ENCODE measurements at regions not wholly inside any gene's neighbourhood (a gene's known extent, or its start where the extent isn't known, plus 50 kb on each side); places are given as distances from the start of the nearest gene placed in this dataset.

GRCh38 chr7:131653418-131654248 is 97.2 kb upstream of the PODXL start:
- H4K20me1 ChIP-seq (ENCODE audit: control insufficient read depth, extremely low read depth, insufficient read depth, low read length): no peaks in the 10 kb centered on the region
- no peaks in the 10 kb centered on the region for H3K9me1 ChIP-seq (ENCODE audit: control insufficient read depth, extremely low read depth, insufficient read depth, low read length)
- dilution Hi-C loops (cut with MboI; ENCODE audit: extremely low pct_ligation_motif_present, low sequenced_read_pairs): no loop called here
- H3K27me3 ChIP-seq (ENCODE audit: control insufficient read depth, extremely low read depth, insufficient read depth, low read length): peaks cover 11% of the 10 kb centered on the region
- FAIRE-seq: no peak
- DNase-seq (ENCODE audit: low read depth, low spot score): no peak
- H3K9me3 ChIP-seq (ENCODE audit: control insufficient read depth, low read depth, low read length): no peaks in the 10 kb centered on the region
- H3K9ac ChIP-seq (ENCODE audit: control insufficient read depth, extremely low read depth, insufficient read depth, low read length): no peak overlapping the region
- no peaks in the 10 kb centered on the region for H3K79me2 ChIP-seq (ENCODE audit: control insufficient read depth, insufficient read depth, low read length)
- no peaks in the 10 kb centered on the region for H3K36me3 ChIP-seq (ENCODE audit: control insufficient read depth in 2 of 2, extremely low read depth in 1 of 2, insufficient read depth in 2 of 2, low read length in 2 of 2)
- no peak for TF ChIP-seq EZH2 (IDR thresholded peaks at IDR 0.05; ENCODE audit: low read length)
- TF ChIP-seq CTCF (optimal IDR thresholded peaks at IDR 0.05 in 1 of 3, IDR thresholded peaks at IDR 0.05 in 1 of 3, conservative IDR thresholded peaks at IDR 0.05 in 1 of 3; ENCODE audit: extremely low read depth in 1 of 3, insufficient read depth in 2 of 3, low read length in 3 of 3): no peak
- no peak overlapping the region for H2AFZ ChIP-seq (ENCODE audit: control insufficient read depth, low read length)
- no peaks in the 10 kb centered on the region for H3K4me1 ChIP-seq (ENCODE audit: control insufficient read depth, extremely low read depth, insufficient read depth, low read length)
- no peak overlapping the region for H3K4me2 ChIP-seq (ENCODE audit: control insufficient read depth, extremely low read depth, insufficient read depth, low read depth, low read length)
- H3K27ac ChIP-seq (ENCODE audit: control insufficient read depth, insufficient read depth, low read length): no peak overlapping the region
- no peak overlapping the region for H3K4me3 ChIP-seq (ENCODE audit: control insufficient read depth in 2 of 3, extremely low read depth in 1 of 3, insufficient read depth in 2 of 3, low read depth in 1 of 3, low read length in 3 of 3)

DNA sequence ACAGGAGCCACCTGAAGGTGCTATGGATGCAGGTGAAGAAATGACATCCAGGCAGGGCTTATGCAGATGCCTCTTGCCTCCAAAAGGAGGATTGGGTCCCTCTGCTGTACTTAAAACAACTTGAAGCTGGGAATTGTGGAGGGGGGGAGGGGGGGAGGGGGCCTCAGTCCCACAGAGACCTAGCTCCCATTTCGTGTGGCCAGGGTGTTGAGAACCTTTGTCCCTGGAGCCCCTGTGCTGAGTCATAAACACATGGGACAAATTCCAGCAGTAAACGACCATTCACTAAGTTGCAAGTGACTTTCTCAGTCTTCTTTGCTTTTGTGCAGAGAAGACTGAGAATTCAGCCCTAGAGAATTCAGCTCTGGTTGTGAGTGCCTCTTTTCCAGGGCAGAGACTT is 96.5 kb upstream of the PODXL start:
- no peak overlapping the region for H3K4me3 ChIP-seq (ENCODE audit: control insufficient read depth in 2 of 3, extremely low read depth in 1 of 3, insufficient read depth in 2 of 3, low read depth in 1 of 3, low read length in 3 of 3)
- no peaks in the 10 kb centered on the region for H3K9me1 ChIP-seq (ENCODE audit: control insufficient read depth, extremely low read depth, insufficient read depth, low read length)
- H3K79me2 ChIP-seq (ENCODE audit: control insufficient read depth, insufficient read depth, low read length): no peaks in the 10 kb centered on the region
- TF ChIP-seq EZH2 (IDR thresholded peaks at IDR 0.05; ENCODE audit: low read length): no peak
- no peak for TF ChIP-seq CTCF (optimal IDR thresholded peaks at IDR 0.05 in 1 of 3, IDR thresholded peaks at IDR 0.05 in 1 of 3, conservative IDR thresholded peaks at IDR 0.05 in 1 of 3; ENCODE audit: extremely low read depth in 1 of 3, insufficient read depth in 2 of 3, low read length in 3 of 3)
- no peak overlapping the region for H3K27ac ChIP-seq (ENCODE audit: control insufficient read depth, insufficient read depth, low read length)
- no peak overlapping the region for H3K4me2 ChIP-seq (ENCODE audit: control insufficient read depth, extremely low read depth, insufficient read depth, low read depth, low read length)
- H3K27me3 ChIP-seq (ENCODE audit: control insufficient read depth, extremely low read depth, insufficient read depth, low read length): peaks cover 11% of the 10 kb centered on the region
- no peaks in the 10 kb centered on the region for H3K9me3 ChIP-seq (ENCODE audit: control insufficient read depth, low read depth, low read length)
- no peak overlapping the region for H3K9ac ChIP-seq (ENCODE audit: control insufficient read depth, extremely low read depth, insufficient read depth, low read length)
- H3K36me3 ChIP-seq (ENCODE audit: control insufficient read depth in 2 of 2, extremely low read depth in 1 of 2, insufficient read depth in 2 of 2, low read length in 2 of 2): no peaks in the 10 kb centered on the region
- dilution Hi-C loops (cut with MboI; ENCODE audit: extremely low pct_ligation_motif_present, low sequenced_read_pairs): no loop called here
- FAIRE-seq (no peak), DNase-seq (ENCODE audit: low read depth, low spot score) (no peak)
- no peak overlapping the region for H2AFZ ChIP-seq (ENCODE audit: control insufficient read depth, low read length)
- H4K20me1 ChIP-seq (ENCODE audit: control insufficient read depth, extremely low read depth, insufficient read depth, low read length): no peaks in the 10 kb centered on the region
- no peaks in the 10 kb centered on the region for H3K4me1 ChIP-seq (ENCODE audit: control insufficient read depth, extremely low read depth, insufficient read depth, low read length)
